GM23338 (cell line): ENCODE measurements at regions not wholly inside any gene's neighbourhood (a gene's known extent, or its start where the extent isn't known, plus 50 kb on each side); places are given as distances from the start of the nearest gene placed in this dataset.

ENCODE experiments used
- ATAC-seq: fragments of 200-7000 bp; cut with Tn5 transposase; 3 replicates; pipeline ENCODE4 v1.9.1; 2020
- DNase-seq: peaks from one replicate; pipeline ENCODE4 v3.0.0-alpha.2; 2015; ENCODE audit warnings: low spot score
- H2AFZ ChIP-seq: fragments of 200-600 bp; sonication (generic); 2 replicates; pipeline ENCODE4 v1.8.0; 2016; ENCODE audit warnings: antibody characterized with exemption, mild to moderate bottlenecking, moderate library complexity
- H3F3A ChIP-seq: fragments of 200-600 bp; sonication (generic); replicated peaks from 2 replicates; pipeline ENCODE4 v1.8.0; 2017; ENCODE audit warnings: antibody characterized with exemption, mixed run types, low read depth
- H3K27ac ChIP-seq: fragments of 200-600 bp; sonication (generic); 2 replicates; pipeline ENCODE4 v1.6.1; 2016; ENCODE audit warnings: low read depth
- H3K27me3 ChIP-seq: fragments of 200-600 bp; sonication (generic); 2 replicates; pipeline ENCODE4 v1.8.0; 2016; ENCODE audit warnings: mild to moderate bottlenecking, mixed run types, moderate library complexity; ENCODE audit not compliant: insufficient read depth
- H3K36me3 ChIP-seq: fragments of 200-600 bp; sonication (generic); 2 replicates; pipeline ENCODE4 v1.8.0; 2016; ENCODE audit warnings: mild to moderate bottlenecking; ENCODE audit not compliant: insufficient read depth
- H3K4me1 ChIP-seq: fragments of 200-600 bp; sonication (generic); 2 replicates; pipeline ENCODE4 v1.8.0; 2016; ENCODE audit warnings: mild to moderate bottlenecking, moderate library complexity; ENCODE audit not compliant: insufficient read depth
- H3K4me2 ChIP-seq: fragments of 200-600 bp; sonication (generic); 2 replicates; pipeline ENCODE4 v1.7.1; 2017; ENCODE audit warnings: mixed run types
- H3K4me3 ChIP-seq: fragments of 200-600 bp; sonication (generic); 2 replicates; pipeline ENCODE4 v1.6.1; 2016; ENCODE audit warnings: mixed run types
- H3K79me2 ChIP-seq: fragments of 200-600 bp; sonication (generic); replicated peaks from 2 replicates; pipeline ENCODE4 v1.8.0; 2017; ENCODE audit warnings: mild to moderate bottlenecking; ENCODE audit not compliant: insufficient read depth
- H3K9me2 ChIP-seq: fragments of 200-600 bp; sonication (generic); 2 replicates; pipeline ENCODE4 v1.8.0; 2017; ENCODE audit not compliant: insufficient read depth
- H4K20me1 ChIP-seq: fragments of 200-600 bp; sonication (generic); replicated peaks from 2 replicates; pipeline ENCODE4 v1.8.0; 2017; ENCODE audit warnings: mild to moderate bottlenecking; ENCODE audit not compliant: insufficient read depth
- H3K27ac Mint-ChIP-seq: 2 replicates; pipeline ENCODE4 v1.8.0; 2020; ENCODE audit warnings: inconsistent platforms, mild to moderate bottlenecking, moderate library complexity, mixed read lengths
- H3K27me3 Mint-ChIP-seq: 3 replicates; pipeline ENCODE4 v1.8.0; 2022; ENCODE audit warnings: low read depth, mild to moderate bottlenecking, moderate library complexity, mixed read lengths, inconsistent platforms; ENCODE audit not compliant: insufficient read depth, poor library complexity
- H3K36me3 Mint-ChIP-seq: 3 replicates; pipeline ENCODE4 v1.8.0; 2021; ENCODE audit warnings: low read depth, mild to moderate bottlenecking, inconsistent platforms, moderate library complexity, mixed read lengths
- H3K4me1 Mint-ChIP-seq: 3 replicates; pipeline ENCODE4 v1.8.0; 2020; ENCODE audit warnings: mild to moderate bottlenecking, inconsistent platforms, mixed read lengths
- H3K4me3 Mint-ChIP-seq: 3 replicates; pipeline ENCODE4 v1.8.0; 2021; ENCODE audit warnings: moderate library complexity, mild to moderate bottlenecking, inconsistent platforms, mixed read lengths
- H3K9me3 Mint-ChIP-seq: 3 replicates; pipeline ENCODE4 v1.8.0; 2020; ENCODE audit warnings: moderate library complexity, mild to moderate bottlenecking, inconsistent platforms, mixed read lengths
- EZH2 ChIP-seq: fragments of 200-600 bp; sonication (generic); IDR thresholded peaks from one replicate; pipeline ENCODE4 v1.8.0; 2017; ENCODE audit warnings: antibody characterized with exemption, mild to moderate bottlenecking, low read depth; ENCODE audit not compliant: unreplicated experiment
- NANOG ChIP-seq: IDR thresholded peaks from 2 replicates; pipeline ENCODE4 v1.6.1; 2016; ENCODE audit warnings: antibody characterized with exemption, borderline replicate concordance
- REST ChIP-seq: IDR thresholded peaks from one replicate; pipeline ENCODE4 v1.6.1; 2018; ENCODE audit warnings: antibody characterized with exemption; ENCODE audit not compliant: unreplicated experiment
- STAT1 ChIP-seq: IDR thresholded peaks from one replicate; pipeline ENCODE4 v1.6.1; 2016; ENCODE audit warnings: antibody characterized with exemption; ENCODE audit not compliant: unreplicated experiment
- ZNF114 ChIP-seq: fragments of 250-450 bp; sonication (Bioruptor Pico); IDR thresholded peaks from 2 replicates; pipeline ENCODE4 v1.5.0; 2020; ENCODE audit warnings: mild to moderate bottlenecking, moderate library complexity
- ZNF462 ChIP-seq: fragments of 250-450 bp; sonication (Bioruptor Pico); IDR thresholded peaks from 2 replicates; pipeline ENCODE4 v1.5.0; 2020; ENCODE audit warnings: mild to moderate bottlenecking, moderate library complexity
- TF ChIP-seq, protein P1 (sequence below), 2 experiments: fragments of 200-600 bp in 1 of 2; sonication (generic) in 1 of 2; conservative IDR thresholded peaks; 2 replicates each; pipeline versions ENCODE4 v1.5.1 to v1.6.1; 2016 to 2017; ENCODE audit warnings: antibody characterized with exemption in 2 of 2, low read depth in 2 of 2, mild to moderate bottlenecking in 2 of 2, moderate library complexity in 1 of 2
- TF ChIP-seq, protein P2 (sequence below): IDR thresholded peaks from 2 replicates; pipeline ENCODE4 v1.6.1; 2016; ENCODE audit warnings: antibody characterized with exemption

DNA sequence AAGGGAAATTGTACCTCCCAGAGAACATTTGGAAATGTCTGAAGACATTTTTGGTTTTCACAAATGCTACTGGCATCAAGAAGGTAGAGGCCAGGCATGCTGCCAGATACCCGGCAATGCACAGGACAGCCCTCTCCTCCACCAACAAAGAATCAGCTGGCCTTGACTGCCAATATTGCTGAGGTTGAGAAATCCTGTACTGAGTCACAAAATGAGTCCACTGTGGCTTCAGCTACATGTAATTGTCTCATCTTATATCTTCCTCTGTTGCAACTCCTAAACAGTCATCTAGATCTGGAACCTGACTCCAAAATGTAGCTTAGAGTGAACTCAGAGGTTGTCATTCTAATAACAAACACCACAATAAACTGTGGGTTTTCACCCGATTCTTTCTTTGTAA is 327.5 kb upstream of the POGK start:
- no peaks in the 10 kb centered on the region for H3K79me2 ChIP-seq
- TF ChIP-seq EZH2 (no peak), ZNF114 (no peak), ZNF462 (no peak), NANOG (no peak), STAT1 (no peak), REST (no peak)
- TF ChIP-seq, protein P1, sequence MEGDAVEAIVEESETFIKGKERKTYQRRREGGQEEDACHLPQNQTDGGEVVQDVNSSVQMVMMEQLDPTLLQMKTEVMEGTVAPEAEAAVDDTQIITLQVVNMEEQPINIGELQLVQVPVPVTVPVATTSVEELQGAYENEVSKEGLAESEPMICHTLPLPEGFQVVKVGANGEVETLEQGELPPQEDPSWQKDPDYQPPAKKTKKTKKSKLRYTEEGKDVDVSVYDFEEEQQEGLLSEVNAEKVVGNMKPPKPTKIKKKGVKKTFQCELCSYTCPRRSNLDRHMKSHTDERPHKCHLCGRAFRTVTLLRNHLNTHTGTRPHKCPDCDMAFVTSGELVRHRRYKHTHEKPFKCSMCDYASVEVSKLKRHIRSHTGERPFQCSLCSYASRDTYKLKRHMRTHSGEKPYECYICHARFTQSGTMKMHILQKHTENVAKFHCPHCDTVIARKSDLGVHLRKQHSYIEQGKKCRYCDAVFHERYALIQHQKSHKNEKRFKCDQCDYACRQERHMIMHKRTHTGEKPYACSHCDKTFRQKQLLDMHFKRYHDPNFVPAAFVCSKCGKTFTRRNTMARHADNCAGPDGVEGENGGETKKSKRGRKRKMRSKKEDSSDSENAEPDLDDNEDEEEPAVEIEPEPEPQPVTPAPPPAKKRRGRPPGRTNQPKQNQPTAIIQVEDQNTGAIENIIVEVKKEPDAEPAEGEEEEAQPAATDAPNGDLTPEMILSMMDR (conservative IDR thresholded peaks at IDR 0.05; ENCODE audit: low read depth in 2 of 2): no peak
- TF ChIP-seq, protein P2, sequence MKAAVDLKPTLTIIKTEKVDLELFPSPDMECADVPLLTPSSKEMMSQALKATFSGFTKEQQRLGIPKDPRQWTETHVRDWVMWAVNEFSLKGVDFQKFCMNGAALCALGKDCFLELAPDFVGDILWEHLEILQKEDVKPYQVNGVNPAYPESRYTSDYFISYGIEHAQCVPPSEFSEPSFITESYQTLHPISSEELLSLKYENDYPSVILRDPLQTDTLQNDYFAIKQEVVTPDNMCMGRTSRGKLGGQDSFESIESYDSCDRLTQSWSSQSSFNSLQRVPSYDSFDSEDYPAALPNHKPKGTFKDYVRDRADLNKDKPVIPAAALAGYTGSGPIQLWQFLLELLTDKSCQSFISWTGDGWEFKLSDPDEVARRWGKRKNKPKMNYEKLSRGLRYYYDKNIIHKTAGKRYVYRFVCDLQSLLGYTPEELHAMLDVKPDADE: no peak
- no peak overlapping the region for H3K27ac Mint-ChIP-seq
- DNase-seq (no peak), ATAC-seq (no peak)
- H3K4me2 ChIP-seq: no peak overlapping the region
- no peak overlapping the region for H3K4me3 Mint-ChIP-seq
- H3K27me3 ChIP-seq: no peaks in the 10 kb centered on the region
- H3K27me3 Mint-ChIP-seq: no peaks in the 10 kb centered on the region
- H3K4me1 ChIP-seq: no peaks in the 10 kb centered on the region
- peaks cover 9% of the 10 kb centered on the region for H3K9me2 ChIP-seq
- H3K9me3 Mint-ChIP-seq: peaks cover 26% of the 10 kb centered on the region
- H3F3A ChIP-seq: no peaks in the 10 kb centered on the region
- no peaks in the 10 kb centered on the region; the same call in 1 of the 2 replicates for H3K36me3 ChIP-seq
- no peaks in the 10 kb centered on the region for H4K20me1 ChIP-seq
- H3K27ac ChIP-seq: no peak overlapping the region
- peaks cover 6% of the 10 kb centered on the region; the same call in 2 of the 3 replicates for H3K36me3 Mint-ChIP-seq
- no peak overlapping the region for H3K4me3 ChIP-seq
- H3K4me1 Mint-ChIP-seq: no peaks in the 10 kb centered on the region
- H2AFZ ChIP-seq: no peak overlapping the region
